ENCODE measurements at regions not wholly inside any gene's neighbourhood (a gene's known extent, or its start where the extent isn't known, plus 50 kb on each side); places are given as distances from the start of the nearest gene placed in this dataset.

- TF ChIP-seq ZFP36 (IDR thresholded peaks at IDR 0.05; ENCODE audit: borderline replicate concordance, partially characterized antibody) (no peak), REST (IDR thresholded peaks at IDR 0.05) (no peak), MYC (IDR thresholded peaks at IDR 0.05; ENCODE audit: borderline replicate concordance, low read length) (no peak), EHMT2 (IDR thresholded peaks at IDR 0.05; ENCODE audit: low read depth) (no peak)
- TF ChIP-seq, protein P1, sequence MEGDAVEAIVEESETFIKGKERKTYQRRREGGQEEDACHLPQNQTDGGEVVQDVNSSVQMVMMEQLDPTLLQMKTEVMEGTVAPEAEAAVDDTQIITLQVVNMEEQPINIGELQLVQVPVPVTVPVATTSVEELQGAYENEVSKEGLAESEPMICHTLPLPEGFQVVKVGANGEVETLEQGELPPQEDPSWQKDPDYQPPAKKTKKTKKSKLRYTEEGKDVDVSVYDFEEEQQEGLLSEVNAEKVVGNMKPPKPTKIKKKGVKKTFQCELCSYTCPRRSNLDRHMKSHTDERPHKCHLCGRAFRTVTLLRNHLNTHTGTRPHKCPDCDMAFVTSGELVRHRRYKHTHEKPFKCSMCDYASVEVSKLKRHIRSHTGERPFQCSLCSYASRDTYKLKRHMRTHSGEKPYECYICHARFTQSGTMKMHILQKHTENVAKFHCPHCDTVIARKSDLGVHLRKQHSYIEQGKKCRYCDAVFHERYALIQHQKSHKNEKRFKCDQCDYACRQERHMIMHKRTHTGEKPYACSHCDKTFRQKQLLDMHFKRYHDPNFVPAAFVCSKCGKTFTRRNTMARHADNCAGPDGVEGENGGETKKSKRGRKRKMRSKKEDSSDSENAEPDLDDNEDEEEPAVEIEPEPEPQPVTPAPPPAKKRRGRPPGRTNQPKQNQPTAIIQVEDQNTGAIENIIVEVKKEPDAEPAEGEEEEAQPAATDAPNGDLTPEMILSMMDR (IDR thresholded peaks at IDR 0.05), result no peak
These were observed 318.4 kb downstream of the SLC6A15 start for GRCh38 chr12:84594157-84594556.

Measured in A549 (cell line).